GM19240 (cell line): ENCODE measurements at regions not wholly inside any gene's neighbourhood (a gene's known extent, or its start where the extent isn't known, plus 50 kb on each side); places are given as distances from the start of the nearest gene placed in this dataset.
"Not testable (repeated sequence)": the region's sequence is repeated elsewhere in the genome, so short reads cannot be mapped to it uniquely, and the experiment has no call there.

ENCODE experiments used
- DNase-seq: peaks from one replicate; pipeline ENCODE4 v3.0.0; 2011; ENCODE audit warnings: low spot score; ENCODE audit not compliant: insufficient read length

DNA sequence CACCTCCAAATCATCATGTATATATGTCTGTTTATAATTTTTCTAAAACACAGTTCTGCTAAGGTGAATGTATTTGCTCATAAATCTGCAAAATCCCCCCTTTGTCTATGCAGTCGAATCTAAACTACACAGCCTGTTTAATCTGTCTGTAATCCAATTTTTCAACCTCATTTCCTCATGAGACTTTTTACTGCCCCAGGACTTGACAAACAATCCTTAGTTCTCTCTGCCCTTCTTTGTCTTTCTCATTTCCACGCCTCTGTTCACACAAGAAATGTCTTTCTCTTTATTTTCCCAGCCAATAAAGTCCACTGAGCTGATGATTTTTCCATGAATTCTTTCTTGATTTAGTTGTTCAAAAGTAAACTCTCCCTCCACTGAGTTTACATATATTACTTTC, 1154.3 kb downstream of the FAM181B start:
- DNase-seq: no peak

DNA sequence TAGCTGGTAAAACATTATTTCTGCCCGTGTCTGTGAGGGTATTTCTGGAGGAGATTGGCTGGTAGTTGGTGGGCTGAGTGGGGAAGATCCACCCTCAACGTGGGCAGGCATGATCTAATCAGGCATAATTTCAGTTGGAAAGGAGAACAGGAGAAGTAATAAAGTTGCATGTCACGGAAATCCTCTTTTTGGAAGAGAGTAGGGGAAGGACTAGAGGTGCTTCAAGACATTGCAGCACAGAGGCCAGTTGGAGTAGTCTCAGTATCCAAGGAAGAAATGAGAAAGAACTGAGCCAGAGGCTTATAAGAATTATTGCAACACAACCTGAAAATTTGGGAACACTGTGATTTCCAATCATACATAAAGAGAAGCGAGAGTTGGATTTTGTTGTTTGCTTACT, 1155.1 kb downstream of the FAM181B start:
- no peak for DNase-seq

DNA sequence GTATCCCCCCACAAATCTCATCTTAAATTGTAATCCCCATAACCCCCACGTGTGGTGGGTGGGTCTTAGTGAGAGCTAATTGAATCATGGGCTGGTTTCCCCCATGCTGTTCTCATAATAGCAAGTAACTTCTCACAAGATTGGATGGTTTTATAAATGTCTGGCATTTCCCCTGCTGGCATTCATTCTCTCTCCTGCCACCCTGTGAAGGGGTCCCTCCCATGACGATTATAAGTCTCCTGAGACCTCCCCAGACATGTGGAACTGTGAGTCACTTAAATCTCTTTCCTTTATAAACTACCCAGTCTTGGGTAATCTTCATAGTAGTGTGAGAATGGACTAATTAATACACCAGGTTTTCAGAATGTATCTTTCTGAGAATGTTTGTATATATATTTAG, 1159.4 kb downstream of the FAM181B start:
- no peak for DNase-seq

DNA sequence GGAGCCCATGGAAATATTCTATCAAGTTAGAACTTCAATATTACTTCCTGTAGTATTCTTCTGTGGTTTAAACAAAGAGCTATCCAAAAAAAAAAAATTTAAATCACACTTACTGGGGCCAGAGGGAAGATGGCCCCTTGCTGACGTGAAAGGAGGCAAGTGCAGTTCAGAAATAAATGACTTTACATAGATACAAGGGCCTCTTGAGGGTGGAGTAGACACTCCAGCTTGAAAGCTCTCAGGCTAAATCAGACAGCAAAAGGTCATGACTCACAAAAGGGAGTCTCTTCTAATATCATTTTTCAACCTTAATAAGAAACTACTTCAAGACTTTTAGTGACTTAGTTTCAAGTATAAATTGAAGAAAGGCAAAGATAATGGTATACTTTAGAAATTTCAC, 1160.3 kb downstream of the FAM181B start:
- no peak for DNase-seq

DNA sequence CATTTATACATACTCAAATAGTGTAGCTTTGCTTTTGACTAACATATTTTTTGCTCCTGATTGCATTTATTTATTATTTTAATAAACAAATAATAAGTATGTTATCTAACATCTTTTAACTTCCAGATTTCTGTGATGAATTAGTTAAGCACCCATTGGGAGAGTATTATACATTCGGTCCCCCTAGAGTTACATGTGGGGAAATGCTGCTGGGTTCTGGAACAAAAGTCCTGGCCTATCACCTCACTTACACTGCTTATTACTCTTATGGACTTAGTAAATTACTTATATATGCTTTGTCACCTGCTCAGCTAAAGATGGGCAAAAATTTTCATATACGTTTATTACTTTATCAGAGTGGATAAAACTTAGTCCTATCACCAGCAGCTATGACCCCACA, 1163.0 kb downstream of the FAM181B start:
- no peak for DNase-seq

DNA sequence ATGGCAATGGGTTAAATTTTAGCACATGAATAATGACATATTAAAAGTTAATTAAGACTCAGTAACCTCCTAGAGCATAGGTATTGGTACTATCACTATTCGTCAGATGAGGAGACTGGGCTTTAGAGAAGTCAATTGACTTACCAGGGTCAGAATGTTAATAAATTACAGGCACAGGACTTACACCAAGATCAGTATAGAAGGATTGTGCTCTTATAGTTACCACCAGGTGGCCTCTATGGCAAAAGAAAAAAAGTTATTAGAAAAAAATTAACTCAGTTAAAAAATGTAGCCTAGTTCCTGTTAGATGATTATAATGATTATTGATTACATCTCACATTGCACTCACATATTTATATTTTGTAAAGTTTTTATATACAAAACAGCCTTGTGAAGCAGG, 1163.7 kb downstream of the FAM181B start:
- DNase-seq: no peak

DNA sequence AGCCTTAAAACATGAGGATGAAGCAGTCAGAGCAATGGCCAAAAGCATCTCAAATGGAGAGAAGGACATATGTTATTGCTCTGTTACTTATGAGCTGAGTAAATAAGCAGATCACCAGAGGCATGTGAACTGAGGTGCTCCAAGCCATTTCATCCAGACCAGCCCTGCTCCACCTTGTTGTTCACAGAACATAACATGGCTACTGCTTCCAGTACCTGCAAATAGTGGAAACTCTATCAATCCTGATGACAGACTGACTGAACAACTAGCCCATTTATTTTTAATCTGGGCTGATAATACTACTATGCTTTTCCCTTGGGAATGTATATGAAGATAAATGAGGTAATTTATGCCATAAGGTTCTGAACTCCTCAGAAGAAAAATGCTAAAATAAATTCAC, 1164.7 kb downstream of the FAM181B start:
- no peak for DNase-seq

DNA sequence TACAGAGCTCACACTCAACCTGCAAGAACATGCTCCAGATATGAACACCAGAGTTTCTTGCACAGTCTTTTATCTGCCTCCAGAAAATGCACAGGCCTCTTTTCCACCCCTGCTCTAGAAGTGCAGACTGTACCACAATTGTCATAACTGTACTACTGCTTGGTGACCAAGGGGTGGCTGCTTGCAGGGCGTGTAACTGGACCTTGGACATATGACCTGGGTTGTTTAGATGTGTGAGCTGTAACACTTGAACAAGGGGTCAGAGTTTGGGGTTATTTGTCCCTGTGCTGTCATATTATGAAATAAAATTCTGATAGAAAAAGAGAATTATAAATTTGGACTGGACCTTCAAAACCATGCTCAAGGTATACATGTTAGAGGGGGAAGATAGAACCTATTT, 1185.5 kb downstream of the FAM181B start:
- DNase-seq: no peak

DNA sequence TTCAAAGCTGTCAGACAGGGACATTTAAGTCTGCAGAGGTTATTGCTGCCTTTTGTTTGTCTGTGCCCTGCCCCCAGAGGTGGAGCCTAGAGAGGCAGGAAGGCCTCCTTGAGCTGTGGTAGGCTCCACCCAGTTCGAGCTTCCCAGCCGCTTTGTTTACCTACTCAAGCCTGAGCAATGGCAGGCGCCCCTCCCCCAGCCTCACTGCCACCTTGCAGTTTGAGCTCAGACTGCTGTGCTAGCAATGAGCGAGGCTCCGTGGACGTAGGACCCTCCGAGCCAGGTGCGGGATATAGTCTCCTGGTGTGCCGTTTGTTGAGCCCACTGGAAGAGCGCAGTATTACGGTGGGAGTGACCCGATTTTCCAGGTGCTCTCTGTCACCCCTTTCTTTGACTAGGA, 1193.9 kb downstream of the FAM181B start:
- DNase-seq: not testable (repeated sequence)

DNA sequence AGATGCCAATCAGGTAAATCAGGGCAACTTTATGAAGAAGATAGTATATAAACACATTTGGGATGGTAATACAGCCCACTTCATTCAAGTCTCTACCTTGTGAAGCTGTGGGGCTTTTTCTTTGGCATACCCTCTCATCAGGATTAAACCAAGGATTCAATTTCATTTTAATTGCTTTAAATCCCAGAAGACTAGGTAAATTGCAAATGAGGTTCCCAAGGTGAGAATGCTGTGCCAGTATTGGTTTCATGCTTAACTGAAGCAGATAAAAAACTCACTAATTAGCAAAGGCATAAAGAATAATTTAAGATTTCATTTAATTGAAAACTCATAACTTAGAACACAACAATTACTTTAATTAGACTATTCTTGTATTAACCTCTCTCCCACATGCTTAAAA, 1218.1 kb downstream of the FAM181B start:
- no peak for DNase-seq

DNA sequence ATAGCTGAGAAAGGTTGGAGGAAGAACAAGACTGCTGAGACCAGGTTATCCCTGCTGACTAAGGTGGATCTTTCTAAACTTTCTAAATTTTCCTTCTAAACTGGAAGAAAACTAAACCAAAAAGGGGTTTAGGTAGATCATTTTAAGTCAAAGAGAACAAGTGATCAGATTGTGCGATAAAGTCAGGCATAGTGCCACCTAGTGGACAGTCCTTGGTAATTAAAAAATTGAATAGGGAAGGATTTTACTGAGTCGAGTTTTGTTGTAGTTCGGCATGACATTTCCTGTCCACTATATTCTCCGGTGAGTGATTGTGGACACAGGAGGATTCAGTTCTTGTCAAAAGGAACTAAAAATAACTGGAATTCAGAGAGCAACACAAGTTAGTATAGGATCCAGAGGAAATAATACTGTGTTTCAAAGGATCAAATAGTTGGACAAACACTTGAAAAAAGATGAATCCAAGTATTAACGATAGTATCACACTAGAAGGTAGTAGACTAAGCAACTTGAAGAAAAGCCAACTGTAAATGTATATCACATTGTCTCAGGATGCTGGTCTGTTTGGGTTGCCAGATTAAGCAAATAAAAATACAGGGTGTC, 1236.4 kb downstream of the FAM181B start:
- DNase-seq: no peak

DNA sequence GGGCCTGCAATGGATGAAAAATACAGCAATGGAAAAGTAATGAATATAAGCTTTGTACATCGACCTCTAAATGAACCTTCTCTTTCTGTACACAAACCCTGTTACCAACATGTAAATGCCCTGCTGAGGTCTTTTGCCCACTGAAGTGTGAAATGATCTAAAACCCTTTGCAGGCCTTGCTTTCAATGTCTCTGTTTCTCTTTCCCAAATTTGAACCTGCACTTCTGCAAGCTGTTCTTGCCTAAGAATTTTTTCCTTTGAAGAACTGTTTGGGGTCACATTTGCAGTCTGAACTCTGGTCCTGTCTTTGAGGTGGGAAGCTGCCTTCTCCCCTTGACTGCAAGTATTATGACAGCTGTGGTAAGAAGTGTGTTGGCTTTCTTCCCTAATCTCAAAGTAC, 1237.1 kb downstream of the FAM181B start:
- DNase-seq: no peak

DNA sequence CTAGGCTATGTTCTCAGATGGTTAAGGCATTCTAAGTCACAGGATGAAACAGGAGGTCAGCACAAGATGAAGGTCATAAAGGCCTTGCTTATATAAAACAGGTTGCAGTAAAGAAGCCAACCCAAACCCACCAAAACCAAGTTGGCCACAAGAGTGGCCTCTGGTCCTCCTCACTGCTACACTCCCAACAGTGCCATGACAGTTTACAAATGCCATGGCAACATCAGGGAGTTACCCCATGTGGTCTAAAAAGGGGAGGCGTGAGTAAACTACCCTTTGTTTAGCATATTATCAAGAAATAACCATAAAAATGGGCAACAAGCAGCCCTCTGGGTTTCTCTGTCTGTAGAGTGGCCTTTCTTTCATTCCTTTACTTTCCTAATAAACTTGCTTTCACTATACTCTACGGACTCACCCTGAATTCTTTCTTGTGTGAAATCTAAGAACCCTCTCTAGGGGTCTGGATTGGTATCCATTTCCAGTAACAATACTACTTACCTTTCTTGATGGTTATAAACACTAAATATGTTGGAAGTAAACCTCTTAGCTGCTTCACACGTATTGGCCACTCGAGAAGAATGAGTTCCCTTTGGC, 1237.9 kb downstream of the FAM181B start:
- DNase-seq: no peak

DNA sequence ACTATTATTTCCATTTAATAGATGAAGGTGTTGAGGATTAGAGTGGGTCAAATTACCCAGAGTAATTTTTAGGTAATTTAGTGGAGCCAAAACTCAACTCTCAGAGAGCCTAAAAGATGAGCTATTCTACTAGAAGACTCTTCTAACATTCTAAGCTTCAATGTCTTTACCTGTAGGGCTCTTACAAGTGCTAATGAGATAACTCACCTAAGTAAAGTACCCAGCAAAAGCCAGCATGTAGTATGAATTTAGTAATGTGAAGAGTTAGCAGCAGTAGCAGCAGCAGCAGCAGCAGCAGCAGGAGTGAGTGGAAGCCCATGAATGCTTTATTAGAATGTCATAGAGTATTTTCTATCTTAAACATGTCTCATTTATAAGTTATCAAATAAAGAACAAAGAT, 1239.2 kb downstream of the FAM181B start:
- no peak for DNase-seq

DNA sequence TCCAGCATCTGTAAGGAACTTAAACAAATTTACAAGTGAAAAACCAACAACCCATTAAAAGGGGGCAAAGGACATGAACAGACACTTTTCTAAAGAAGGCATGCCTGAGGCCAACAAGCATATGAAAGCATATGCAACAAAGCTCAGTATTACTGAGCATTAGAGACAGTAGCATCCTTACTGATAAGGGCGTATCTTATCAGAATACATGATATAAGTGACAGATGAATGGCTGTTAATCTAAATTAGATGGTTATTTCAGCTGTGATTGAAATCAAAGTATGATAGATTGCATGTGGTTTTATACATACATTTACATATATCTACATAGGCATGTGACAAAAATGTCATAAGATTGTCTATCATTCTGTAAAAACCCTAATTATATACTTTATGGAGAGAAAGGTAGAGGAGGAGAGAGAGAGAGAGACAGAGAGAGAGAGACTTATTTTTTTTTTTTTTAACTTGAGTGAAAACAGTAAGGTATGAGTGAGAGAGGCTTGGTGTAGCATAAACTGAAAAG, 1240.7 kb downstream of the FAM181B start:
- no peak for DNase-seq

DNA sequence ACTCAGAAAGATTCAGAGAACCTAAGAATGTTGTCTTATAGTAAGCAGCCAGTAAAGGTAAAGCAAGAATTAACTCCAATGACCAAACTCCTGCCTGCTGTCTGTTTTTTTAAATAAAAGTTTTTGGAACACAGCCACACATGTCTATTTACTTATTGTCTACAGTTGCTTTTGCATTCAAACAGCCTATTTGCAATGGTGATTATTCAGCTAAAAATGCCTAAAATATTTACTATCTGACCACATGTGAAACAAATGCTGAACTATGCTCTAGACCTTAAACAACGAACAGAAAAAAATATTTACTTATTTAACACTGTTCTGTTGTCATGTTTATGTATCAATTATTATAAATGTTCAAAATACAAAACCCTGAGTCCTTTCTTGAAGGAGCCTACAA, 1246.6 kb downstream of the FAM181B start:
- no peak for DNase-seq

DNA sequence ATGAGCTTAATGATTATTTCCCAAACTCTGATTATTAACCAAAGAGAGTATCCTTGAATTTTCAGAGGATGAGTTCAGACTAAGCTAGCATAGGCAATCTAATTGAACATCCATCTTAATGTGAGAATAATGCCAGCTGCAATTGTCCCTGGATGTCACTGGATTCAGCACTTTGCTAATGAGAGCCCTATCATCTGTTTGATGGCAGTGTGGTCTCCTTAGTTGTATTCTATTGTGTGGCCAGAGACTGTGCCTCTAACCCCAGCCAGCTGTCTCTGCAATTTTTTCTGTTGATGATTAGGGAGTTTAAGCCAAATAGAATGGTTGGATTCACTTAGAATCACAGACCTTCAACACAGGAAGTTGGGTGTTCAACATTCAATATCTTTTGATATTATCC, 1249.5 kb downstream of the FAM181B start:
- no peak for DNase-seq

DNA sequence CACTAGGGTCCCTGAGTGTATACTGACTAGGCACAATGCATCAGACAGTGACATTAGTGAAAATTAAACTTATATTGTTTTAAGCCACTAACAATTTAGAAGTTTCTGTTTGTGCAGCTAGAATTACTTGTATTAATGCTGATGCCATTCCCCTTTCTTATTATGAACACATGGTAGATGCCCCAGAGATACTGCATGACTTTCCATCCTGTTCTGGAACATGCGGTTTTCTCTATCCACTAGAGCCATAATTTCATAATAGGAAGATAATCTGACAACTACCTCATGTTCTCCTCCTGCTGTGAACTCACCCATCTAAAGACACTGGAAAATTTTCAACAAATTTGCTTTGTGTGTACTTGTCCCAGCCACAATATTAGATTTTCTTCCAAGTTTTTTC, 1256.4 kb downstream of the FAM181B start:
- DNase-seq: no peak

DNA sequence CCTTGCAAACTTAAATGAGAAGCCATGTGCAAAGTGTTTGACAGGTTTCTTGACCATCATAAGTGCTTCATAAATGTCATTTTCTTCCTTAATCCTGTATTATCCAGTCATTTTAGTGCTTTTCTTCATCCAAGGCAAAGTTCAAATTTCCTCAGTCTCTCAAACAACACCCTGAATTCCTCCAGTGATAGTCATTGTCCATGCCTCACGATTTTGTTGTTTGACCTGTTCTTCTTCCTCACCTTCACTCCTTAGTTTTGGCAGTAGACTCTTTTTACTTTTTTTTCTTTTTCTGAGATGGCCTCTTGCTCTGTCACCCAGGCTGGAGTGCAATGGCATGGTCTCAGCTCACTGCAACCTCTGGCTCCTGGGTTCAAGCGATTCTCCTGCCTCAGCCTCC, 1257.3 kb downstream of the FAM181B start:
- no peak for DNase-seq

DNA sequence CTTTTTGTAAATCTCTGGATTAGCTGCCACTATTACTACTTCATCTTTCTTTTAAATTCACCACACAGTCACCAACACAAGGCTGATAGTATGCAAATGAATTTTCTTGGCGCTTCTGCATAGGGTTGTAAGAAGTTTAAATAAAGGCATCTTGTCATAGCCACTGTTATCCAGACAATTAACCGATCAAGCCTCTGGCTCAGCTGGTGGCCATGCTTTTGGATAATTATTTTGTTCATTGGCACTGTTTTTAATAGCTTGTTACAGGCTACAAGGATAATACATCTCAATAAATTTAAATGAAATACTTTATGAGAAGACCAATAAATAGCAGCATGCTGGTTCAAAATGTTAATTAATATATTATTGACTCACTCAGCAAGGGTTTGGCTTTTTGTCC, 1261.0 kb downstream of the FAM181B start:
- no peak for DNase-seq

DNA sequence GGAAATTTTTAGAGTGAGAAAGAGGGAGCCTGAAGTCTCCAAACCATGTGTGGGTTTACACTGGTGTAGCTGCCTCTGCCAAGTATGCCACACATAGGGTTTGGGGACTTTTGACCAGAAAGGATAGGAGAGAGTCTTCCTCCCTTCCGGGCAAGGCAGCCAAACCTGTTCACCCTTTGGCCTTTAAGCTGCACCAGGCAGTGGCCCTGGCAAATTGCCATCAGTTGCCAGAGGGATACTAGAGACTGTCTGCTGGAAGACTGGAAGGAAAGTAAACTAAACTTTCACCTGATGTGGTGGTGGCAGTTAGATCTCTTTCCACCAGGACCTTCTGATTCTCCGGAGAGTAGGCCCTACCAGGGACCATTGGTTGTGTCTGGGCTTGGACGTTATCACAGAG, 1263.2 kb downstream of the FAM181B start:
- DNase-seq: no peak

DNA sequence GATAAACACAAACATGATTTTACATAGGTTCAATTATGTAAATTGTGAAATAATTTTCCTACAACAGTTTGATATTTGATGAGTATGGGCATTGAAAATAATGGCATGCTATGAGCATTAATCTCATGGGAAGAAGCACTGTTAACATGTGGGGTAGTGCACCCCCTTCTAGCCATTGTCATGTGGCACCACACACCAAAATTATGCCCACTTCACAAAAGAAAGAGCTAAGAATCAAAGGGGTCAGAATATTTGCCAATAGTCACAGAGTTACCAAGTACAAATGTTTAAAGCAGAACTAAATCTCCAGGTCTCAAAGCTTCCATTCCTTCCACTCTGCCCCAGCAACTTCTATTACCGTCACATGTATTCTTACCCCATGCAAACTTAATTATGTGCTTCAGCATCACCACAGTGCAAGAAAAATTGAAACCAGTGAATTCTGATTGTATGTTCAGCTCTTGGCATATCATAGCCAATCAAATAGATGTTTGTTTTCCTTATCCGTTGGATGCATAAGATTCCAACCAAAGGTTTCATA, 1273.8 kb downstream of the FAM181B start:
- DNase-seq: no peak

DNA sequence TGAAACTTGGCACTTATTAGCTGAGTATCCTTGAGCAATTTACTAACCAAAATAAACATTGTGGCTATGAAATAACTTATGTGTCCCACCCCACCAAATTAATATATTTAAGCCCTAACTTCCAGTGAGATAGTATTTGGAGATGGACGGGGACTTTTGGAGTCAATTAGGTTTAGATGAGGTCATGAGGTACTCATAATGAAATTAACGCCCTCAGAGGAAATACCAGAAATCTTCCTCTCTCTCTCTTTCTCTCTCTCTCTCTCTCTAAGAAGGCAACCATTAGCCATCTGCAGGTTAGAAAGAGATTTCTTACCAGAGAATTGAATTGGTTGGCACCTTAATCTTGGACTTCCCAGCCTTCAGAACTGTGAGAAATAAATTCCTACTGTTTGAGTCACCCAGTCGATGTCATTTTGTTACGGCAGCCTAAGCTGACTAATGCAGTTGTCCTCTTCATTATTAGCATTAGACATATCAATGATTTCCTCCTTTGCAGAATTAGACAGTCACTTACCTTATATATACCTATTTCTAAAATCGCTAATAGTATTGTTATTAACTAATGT, 1284.0 kb downstream of the FAM181B start:
- DNase-seq: no peak
